Peyer's patch (tissue), 4 donors: ENCODE measurements at regions not wholly inside any gene's neighbourhood (a gene's known extent, or its start where the extent isn't known, plus 50 kb on each side); places are given as distances from the start of the nearest gene placed in this dataset.

Experiments
- DNase-seq, 3 donors: peaks; one replicate each; pipeline ENCODE4 v3.0.0-alpha.2; 2017 to 2019
- H3K27ac ChIP-seq, 4 donors: fragments of 200-600 bp; sonication (generic); one replicate each; pipeline ENCODE4 v1.5.1; 2016 to 2019
- H3K27me3 ChIP-seq, 2 donors: fragments of 200-600 bp; sonication (generic); one replicate each; pipeline ENCODE4 v1.5.1; 2019
- H3K36me3 ChIP-seq, 3 donors: fragments of 200-600 bp; sonication (generic); one replicate each; pipeline ENCODE4 v1.5.1; 2016 to 2019
- H3K4me1 ChIP-seq, 4 donors: fragments of 200-600 bp; sonication (generic); one replicate each; pipeline ENCODE4 v1.5.1; 2016 to 2019
- H3K4me3 ChIP-seq, 4 donors: fragments of 200-600 bp; sonication (generic); 1 replicate in 3 of 4; 2 replicates in 1 of 4; pipeline ENCODE4 v1.5.1; 2016 to 2019; ENCODE audit warnings: mild to moderate bottlenecking in 1 of 4
- H3K9me3 ChIP-seq, 4 donors: fragments of 200-600 bp; sonication (generic); one replicate each; pipeline ENCODE4 v1.5.1; 2016 to 2019; ENCODE audit warnings: mild to moderate bottlenecking in 1 of 4
- POLR2A ChIP-seq, 2 donors: fragments of 450-650 bp; IDR thresholded peaks; one replicate each; pipeline ENCODE4 v1.5.1; 2017; ENCODE audit warnings: antibody characterized with exemption in 2 of 2, mild to moderate bottlenecking in 2 of 2, moderate library complexity in 2 of 2
- TF ChIP-seq, protein P1 (sequence below), 6 experiments: fragments of 450-650 bp in 4 of 6; fragments of 200-600 bp in 2 of 6; sonication (generic) in 1 of 6; IDR thresholded peaks; one replicate each; pipeline ENCODE4 v1.5.1; 2017 to 2019; ENCODE audit warnings: antibody characterized with exemption in 6 of 6, mild to moderate bottlenecking in 3 of 6, moderate library complexity in 1 of 6

DNA sequence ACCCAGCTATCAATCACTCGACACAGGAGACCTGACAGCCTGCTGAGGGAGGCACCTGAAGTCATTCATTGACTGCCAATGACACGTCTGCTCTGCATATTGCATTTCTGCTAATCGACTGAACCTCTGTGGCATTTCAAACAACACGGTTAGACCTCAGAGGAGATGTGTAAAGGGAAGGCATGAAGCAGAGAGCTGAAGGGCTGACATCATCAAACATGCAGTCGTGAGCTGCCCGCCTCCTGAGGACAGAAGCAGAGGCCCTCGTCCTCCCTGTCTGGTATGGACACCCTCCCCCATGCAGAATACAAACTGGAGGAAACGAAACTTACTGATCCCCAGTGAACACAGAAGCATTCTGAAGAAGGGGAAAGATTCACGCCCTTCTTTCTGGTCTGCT, 462.6 kb upstream of the MGMT start:
- H3K36me3 ChIP-seq: no peaks in the 10 kb centered on the region
- no peak for DNase-seq
- H3K27me3 ChIP-seq: no peaks in the 10 kb centered on the region
- no peaks in the 10 kb centered on the region for H3K4me1 ChIP-seq
- H3K4me3 ChIP-seq: no peak overlapping the region
- H3K9me3 ChIP-seq: peaks cover 0 to 3% (median 0%) of the 10 kb centered on the region in 4 donors
- TF ChIP-seq, protein P1, sequence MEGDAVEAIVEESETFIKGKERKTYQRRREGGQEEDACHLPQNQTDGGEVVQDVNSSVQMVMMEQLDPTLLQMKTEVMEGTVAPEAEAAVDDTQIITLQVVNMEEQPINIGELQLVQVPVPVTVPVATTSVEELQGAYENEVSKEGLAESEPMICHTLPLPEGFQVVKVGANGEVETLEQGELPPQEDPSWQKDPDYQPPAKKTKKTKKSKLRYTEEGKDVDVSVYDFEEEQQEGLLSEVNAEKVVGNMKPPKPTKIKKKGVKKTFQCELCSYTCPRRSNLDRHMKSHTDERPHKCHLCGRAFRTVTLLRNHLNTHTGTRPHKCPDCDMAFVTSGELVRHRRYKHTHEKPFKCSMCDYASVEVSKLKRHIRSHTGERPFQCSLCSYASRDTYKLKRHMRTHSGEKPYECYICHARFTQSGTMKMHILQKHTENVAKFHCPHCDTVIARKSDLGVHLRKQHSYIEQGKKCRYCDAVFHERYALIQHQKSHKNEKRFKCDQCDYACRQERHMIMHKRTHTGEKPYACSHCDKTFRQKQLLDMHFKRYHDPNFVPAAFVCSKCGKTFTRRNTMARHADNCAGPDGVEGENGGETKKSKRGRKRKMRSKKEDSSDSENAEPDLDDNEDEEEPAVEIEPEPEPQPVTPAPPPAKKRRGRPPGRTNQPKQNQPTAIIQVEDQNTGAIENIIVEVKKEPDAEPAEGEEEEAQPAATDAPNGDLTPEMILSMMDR (IDR thresholded peaks at IDR 0.05): no peak
- no peak for TF ChIP-seq POLR2A (IDR thresholded peaks at IDR 0.05)
- no peak overlapping the region for H3K27ac ChIP-seq

DNA sequence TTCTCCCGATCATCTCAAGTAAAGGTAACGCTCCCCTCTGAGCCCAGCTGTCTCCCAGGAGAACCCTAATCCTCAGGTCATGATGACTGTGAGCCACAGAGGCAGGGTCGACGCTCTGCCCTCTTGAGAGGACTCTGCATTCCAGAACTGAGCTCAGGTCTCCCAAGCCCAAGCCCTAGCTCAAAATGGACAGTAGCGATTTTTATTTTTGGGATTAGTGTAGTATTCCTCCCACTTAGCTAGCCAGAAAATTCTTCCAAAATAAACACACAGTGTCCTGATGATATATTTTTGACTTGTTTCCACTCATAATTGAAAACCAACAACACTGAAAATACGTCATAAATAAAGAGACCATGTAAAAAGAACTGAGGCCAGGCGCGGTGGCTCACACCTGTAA, 462.0 kb upstream of the MGMT start:
- no peak for TF ChIP-seq POLR2A (IDR thresholded peaks at IDR 0.05)
- TF ChIP-seq, protein P1 (IDR thresholded peaks at IDR 0.05): no peak
- no peak for DNase-seq
- H3K9me3 ChIP-seq: peaks cover 0 to 3% (median 0%) of the 10 kb centered on the region in 4 donors

DNA sequence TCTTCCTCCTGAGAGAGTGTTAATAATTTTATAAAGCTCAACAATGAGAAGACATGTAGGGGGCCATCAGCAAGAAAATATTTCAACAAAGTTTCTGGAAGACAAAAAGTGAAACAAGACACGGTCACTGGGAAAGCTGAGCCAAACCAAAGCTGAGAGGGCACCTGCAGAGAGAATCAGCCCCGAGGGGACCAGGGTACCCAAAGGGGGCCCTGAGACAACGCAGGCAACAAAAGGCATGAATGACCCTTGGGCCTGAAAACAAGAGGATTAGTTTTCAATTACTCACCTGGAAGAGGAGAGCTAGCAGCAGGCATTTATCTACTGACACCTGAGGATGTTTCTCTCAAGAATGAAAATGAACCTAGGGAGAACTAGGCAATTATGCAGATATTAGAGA, 461.2 kb upstream of the MGMT start:
- H3K4me3 ChIP-seq: no peak overlapping the region
- no peak for DNase-seq
- H3K27me3 ChIP-seq: no peaks in the 10 kb centered on the region
- H3K9me3 ChIP-seq: peaks cover 0 to 3% (median 0%) of the 10 kb centered on the region in 4 donors
- TF ChIP-seq, protein P1 (IDR thresholded peaks at IDR 0.05): no peak
- TF ChIP-seq POLR2A (IDR thresholded peaks at IDR 0.05): no peak
- no peaks in the 10 kb centered on the region for H3K36me3 ChIP-seq
- no peaks in the 10 kb centered on the region for H3K4me1 ChIP-seq
- H3K27ac ChIP-seq: no peak overlapping the region

More for the DNA sequence above, 462.0 kb upstream of the MGMT start:
- no peaks in the 10 kb centered on the region for H3K36me3 ChIP-seq
- H3K4me1 ChIP-seq: no peaks in the 10 kb centered on the region
- H3K27ac ChIP-seq: no peak overlapping the region
- no peaks in the 10 kb centered on the region for H3K27me3 ChIP-seq
- no peak overlapping the region for H3K4me3 ChIP-seq

DNA sequence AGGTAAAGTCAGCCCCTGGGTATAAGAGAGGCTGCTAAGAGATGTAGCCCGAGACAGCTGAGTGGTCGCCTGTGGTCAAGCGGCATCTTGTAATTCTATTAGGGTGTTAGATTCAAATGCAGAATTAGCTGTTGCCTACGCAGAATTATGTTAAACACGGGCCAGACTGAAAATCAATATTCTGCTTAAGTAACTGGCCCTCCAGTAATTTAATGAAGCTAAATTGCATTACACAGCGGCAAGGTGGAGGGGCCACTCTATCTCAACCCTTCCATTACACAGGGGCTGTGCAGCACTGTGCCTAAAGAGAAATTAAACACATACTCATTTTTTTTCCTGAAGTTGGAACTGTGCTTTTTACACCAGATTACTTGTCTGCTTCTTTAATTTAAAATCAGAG, 448.5 kb upstream of the MGMT start:
- Histone ChIP-seq H3K36me3 (no peaks in the 10 kb centered on the region), H3K4me3 (no peak overlapping the region), H3K9me3 (no peaks in the 10 kb centered on the region), H3K4me1 (no peaks in the 10 kb centered on the region), H3K27ac (no peak overlapping the region), H3K27me3 (no peaks in the 10 kb centered on the region)
- TF ChIP-seq, protein P1 (IDR thresholded peaks at IDR 0.05): no peak
- no peak for TF ChIP-seq POLR2A (IDR thresholded peaks at IDR 0.05)
- no peak for DNase-seq

DNA sequence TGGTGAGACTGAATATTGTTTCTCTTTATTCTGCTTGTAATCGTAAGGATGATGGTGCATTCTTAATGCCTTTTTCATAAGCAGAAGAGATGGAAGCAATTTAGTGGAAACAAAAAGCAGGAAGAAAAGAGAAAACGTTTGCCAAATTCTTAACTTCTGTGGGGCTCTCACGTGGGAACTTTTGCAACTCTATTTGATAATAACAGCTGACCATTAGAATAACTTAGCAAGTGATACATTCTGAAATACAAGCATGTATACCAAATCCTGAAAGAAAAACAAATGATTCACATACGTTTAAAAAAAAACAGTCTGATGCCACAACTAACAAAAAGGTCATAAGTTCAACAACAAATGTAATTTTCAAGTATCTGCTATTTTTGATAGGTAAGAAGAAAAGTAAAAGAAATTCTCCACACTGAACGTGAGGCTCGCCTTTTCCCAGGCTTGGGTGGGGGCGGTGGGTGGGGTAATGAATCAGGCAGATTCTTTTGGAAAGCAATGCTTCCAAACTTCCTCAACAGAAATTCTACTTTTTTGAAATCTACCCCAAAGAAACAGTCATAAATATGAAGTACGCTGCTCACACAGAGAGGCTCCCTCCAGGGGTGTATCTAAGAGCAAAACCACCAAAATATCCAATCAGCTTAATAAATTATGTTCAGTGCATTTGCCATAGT, 446.2 kb upstream of the MGMT start:
- H3K9me3 ChIP-seq: no peaks in the 10 kb centered on the region
- H3K4me1 ChIP-seq: no peaks in the 10 kb centered on the region
- DNase-seq: no peak
- no peak overlapping the region for H3K4me3 ChIP-seq
- H3K27ac ChIP-seq: no peak overlapping the region
- H3K36me3 ChIP-seq: no peaks in the 10 kb centered on the region
- H3K27me3 ChIP-seq: no peaks in the 10 kb centered on the region
- no peak for TF ChIP-seq POLR2A (IDR thresholded peaks at IDR 0.05)
- TF ChIP-seq, protein P1 (IDR thresholded peaks at IDR 0.05): no peak
